GM21447 (cell line): ENCODE measurements at regions not wholly inside any gene's neighbourhood (a gene's known extent, or its start where the extent isn't known, plus 50 kb on each side); places are given as distances from the start of the nearest gene placed in this dataset.

ENCODE experiments used
- ATAC-seq: cut with Tn5 transposase; IDR thresholded peaks from one replicate; pipeline ENCODE4 v1.9.1; 2021; ENCODE audit not compliant: unreplicated experiment

DNA sequence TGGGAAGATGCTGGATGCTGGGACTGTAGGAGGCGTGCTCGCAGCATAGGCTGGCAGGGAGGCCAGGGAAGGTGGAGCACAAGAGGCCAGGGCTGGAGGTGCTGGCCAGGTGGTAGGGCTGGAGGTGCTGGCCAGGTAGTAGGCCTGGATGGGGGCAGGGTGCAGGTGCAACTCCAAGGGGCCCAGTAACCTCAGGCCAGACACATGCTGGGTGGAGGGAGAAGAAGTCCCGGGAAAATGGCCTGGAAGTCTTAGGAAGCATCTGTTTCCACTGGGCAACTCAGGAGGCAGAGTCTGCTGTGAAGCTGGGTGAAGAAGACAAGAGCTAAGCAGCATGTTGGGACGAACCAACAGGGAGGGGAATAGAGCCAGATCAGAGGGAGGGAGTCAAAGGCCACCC lies 665.2 kb downstream of the BCL11B start:
- no peak for ATAC-seq

- no peak for ATAC-seq
These were observed 664.6 kb downstream of the BCL11B start for GRCh38 chr14:98607341-98607910.

DNA sequence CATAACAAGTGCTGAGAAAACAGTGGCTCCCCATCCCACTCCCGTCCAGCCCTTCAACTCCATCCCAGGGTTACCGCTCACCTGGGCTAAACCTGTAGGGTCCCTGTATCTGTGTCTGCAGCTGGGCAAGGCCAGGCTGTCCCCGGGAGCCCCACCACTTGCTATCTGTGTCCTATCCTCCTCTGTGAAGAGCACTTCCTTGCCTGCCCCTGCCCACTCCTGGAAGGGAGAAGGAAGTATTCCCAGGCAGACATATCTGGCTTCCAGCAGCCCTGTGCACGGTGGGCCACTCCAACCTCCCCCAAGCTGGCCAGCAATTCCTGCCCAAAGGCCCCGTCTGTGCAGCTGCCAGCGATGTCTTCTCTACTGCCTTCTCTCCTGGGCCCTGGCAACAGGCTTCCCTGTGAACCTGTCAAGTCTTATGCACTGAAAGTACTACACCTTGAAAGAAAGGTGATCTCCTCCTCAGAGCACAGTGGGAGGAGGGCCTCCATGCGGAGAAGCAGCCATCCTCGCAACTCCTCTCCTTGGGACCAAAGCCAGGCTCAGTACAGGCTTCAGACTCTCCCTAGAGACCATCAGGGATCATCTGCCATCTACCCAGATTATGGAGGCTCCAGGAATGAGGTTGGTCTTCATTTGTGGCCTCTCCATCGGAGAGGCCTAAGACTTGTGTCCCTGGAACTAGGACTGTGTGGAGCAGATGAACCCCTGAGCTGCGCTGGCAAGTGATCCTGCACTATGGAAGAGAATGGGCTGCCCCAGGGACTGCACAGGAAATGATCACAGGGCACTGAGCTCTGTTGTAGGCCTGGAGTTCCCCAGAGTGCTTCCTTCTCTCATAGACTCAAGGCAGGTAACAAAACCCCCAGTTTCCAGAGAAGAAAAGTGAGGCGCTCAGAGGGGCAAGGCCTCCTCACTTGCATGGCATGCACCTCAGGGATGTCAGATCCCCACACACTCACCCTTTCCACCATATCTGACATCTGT lies 663.6 kb downstream of the BCL11B start:
- no peak for ATAC-seq

GRCh38 chr14:98612434-98613200 lies 659.4 kb downstream of the BCL11B start:
- no peak for ATAC-seq

DNA sequence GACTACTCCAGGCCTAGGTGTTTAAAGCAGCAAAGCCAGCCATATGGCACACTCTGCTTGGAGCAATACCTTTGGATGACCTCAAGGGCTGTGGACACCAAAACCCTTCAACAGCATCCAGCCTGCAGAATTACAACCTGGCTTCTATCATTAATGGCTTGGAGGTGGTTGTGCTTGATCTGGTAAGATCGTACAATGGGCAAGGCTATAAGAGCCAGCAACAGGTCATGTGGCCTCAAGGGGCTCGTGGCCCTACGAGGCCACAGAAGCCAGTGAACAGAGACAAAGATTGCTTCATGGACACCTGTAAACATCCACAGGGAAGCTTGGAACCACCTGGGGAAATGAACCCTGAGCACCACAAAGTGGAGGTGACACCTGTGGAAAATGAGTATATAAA lies 657.3 kb downstream of the BCL11B start:
- no peak for ATAC-seq

DNA sequence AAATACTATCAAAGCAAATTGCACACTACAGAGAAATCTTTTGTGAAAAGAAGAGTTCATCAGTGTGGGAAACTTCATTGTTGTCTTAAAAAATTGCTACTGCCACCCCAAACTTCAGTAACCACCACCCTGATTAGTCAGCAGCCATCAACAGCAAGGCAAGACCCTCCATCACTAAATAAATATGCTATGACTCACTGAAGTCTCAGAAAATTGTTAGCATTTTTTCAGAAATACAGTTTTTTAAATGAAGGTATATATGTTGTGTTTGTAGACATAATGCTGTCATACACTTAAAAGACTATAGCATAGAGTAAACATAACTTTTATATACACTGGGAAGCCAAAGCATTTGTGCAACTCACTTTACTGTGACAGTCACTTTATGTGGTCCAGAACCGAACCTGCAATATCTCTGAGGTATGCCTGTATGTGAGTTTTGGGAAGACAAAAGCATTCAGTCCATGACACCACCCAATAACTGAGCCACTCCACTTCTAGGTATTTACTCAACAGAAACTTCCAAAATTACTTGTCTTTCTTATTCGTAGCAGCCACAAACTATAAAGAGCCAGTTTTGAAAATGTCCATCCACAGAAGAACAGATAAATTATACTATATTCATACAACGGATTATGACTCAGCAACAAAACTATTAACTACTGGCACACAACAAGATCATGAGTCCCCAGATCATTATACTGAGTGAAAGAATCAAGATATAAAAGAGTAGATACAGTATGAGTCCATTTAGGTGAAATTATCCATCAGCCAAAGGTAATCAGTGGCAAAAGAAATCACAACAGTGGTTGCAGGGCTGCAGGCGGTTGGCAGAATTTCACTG lies 649.6 kb downstream of the BCL11B start:
- no peak for ATAC-seq

GRCh38 chr14:98623788-98624415 lies 648.1 kb downstream of the BCL11B start:
- no peak for ATAC-seq

DNA sequence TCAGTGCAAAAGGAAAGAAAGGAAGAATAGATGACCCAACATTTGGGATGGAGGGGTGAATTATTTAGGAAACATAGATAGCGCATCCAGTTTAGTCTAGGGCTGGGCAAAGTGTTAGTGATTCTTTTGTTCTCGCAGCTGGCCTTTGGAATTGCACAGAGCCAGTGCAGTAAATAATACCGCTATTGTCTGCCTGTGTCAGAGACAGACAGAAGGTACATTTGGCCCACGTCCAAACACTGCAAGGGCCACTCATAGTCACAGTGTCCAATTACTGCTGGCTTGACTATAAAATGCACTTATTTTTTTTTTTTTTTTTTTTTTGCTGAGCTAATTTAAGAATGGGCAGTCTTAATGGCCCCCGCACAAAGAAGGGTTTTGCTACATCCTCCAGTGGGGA lies 638.6 kb downstream of the BCL11B start:
- no peak for ATAC-seq

DNA sequence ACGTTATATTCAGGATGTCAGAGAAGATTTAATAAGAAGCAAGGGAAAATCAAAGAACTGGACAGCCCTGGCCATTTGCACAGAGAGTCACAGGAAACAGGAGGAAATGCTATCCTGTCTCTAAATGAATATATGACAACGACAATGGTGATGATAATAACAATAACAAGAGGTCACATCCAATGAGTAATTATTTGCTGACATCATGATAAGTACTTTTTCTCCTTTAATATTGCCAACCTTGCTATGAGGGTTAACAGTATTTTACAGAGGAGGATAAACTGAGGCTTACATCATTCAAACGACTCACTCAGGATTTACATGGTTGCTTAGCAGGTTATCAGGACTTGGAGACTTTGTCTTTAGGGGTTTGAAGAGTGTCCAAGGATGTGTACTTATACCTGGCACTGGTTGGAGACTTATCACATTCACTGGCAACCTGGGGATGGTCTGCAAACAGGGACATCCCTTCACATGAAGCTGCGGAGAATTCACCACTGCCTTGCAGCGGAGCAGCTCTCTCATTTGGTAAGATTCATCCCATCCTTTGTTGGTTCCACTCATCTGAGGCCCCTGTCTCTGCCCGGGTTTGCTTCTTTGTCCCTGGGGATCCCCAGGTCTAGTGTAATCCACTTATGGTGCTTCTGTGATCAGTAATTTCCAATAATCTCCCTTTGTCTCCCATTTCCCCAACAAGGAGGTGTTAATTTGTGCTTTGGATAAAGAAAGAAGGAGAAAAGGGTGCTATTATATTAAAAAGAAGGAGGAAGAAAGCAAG lies 637.8 kb downstream of the BCL11B start:
- no peak for ATAC-seq

DNA sequence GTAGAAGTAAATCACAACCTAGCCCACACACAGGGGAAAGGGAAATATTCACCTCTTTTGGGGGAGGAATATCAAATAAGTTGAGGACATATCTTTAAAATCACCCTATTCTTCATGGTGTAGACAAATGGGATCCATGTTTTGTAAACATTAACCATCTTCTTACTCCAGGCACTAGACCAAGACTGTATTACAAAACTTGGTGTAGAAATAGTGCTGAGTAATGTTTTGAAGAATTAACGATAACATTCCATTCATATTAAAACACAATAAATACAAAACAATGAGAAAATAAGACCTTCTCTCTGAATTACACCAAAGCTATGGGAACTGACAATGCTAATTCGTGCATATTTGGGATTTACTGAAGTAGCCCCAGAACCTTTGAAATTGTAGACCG lies 633.6 kb downstream of the BCL11B start:
- ATAC-seq = no peak

DNA sequence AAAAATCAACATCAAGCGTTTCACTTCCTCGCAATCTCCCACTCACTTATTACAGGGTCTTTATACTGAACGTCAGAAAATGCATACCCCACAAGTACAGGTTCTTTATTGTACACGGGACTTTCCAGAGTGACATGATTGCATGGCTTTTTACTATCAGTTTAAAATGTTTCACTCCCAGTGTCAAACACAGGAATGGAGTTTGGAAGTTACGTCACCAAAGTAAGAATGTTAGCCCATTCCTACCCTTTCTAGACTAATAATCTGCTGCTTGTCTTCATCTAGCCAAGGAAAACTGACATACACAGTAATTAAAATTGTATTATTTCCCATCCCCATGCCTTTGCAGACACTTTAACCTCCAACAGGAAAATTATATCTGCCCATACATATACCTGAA lies 624.2 kb downstream of the BCL11B start:
- no peak for ATAC-seq

- ATAC-seq = no peak
These were observed 621.0 kb downstream of the BCL11B start for GRCh38 chr14:98651037-98651436.

- ATAC-seq = no peak
These were observed 607.0 kb downstream of the BCL11B start for GRCh38 chr14:98665007-98665406.

- no peak for ATAC-seq
These were observed 605.5 kb downstream of the BCL11B start for GRCh38 chr14:98666545-98666944.

- no peak for ATAC-seq
These were observed 590.0 kb downstream of the BCL11B start for GRCh38 chr14:98682033-98682432.

DNA sequence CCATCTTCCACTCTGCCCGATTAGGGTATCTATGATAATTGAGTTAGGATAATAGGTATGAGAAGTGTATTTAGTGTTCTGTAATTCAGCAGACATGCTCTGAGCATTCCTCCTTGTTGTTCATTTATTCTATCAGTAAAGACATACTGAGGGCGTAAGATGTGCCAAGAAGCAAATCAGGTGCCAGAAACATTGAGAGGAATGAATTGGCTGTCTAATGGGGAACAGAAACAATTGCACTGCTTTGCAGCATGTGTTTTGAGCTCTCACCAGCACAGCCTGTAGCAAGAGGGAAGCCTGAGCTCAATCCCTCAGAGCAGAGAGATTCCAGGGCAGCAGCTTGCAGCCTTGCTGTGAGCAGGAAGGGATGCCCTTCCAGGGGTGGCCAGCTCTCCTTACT lies 589.3 kb downstream of the BCL11B start:
- no peak for ATAC-seq

DNA sequence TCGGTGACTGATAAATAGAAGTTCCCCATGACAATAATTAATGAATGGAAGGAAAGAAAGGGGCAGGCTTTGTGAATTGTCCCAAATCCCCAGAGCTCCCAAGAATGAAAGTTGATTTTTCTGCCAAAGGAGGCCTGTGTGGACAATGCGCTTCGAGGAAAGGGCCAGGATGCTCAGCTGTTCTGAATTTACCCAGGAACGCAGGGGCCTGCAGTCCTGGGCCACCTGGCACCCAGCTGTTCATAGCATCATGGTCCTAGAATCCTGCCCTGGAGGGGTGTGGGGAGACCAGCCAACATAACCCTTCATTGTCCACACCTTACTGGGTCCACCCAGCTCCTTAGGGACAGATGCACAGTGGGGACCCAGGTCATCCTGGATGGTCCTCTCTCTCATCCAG lies 587.5 kb downstream of the BCL11B start:
- ATAC-seq = no peak

- ATAC-seq = no peak
These were observed 586.3 kb downstream of the BCL11B start for GRCh38 chr14:98685725-98686124.

- ATAC-seq = no peak
These were observed 583.6 kb downstream of the BCL11B start for GRCh38 chr14:98688446-98688845.

- no peak for ATAC-seq
These were observed 582.0 kb downstream of the BCL11B start for GRCh38 chr14:98689951-98690350.
